ENCODE measurements at regions not wholly inside any gene's neighbourhood (a gene's known extent, or its start where the extent isn't known, plus 50 kb on each side); places are given as distances from the start of the nearest gene placed in this dataset.

DNA sequence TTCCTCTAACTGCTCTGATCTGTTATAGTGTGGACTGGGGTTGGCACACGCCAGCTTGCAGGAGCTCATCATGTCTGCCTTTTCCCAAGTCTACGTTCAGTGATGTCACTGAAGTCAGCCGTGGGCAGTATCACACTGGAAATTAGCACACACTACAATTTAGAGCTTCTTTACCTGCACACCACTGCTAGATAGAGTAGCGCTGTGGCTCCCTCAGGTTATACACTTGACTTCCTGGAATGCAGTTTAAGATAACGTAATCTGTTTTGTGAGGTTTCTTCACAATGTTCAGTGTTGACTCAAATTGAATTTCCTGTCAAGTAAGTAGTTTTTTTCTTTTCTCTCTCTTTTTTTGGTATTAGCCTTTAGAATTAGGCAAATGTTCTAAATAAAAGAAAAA lies 487.2 kb downstream of the DCDC2C start:
- Histone ChIP-seq H2AFZ (ENCODE audit: low read length) (no peak overlapping the region), H4K20me1 (ENCODE audit: insufficient read depth, low read length) (no peaks in the 10 kb centered on the region), H3K79me2 (ENCODE audit: insufficient read depth, low read length) (no peaks in the 10 kb centered on the region), H3K4me3 (ENCODE audit: insufficient read depth, low read length) (no peak overlapping the region), H3K36me3 (ENCODE audit: insufficient read depth, low read length) (no peaks in the 10 kb centered on the region), H3K4me2 (ENCODE audit: insufficient read depth, low read length) (no peak overlapping the region), H3K27ac (ENCODE audit: low read depth, low read length) (no peak overlapping the region), H3K27me3 (ENCODE audit: insufficient read depth, low read length) (no peaks in the 10 kb centered on the region), H3K4me1 (ENCODE audit: insufficient read depth, low read length) (no peaks in the 10 kb centered on the region), H3K9me3 (ENCODE audit: low read depth, low read length) (peaks cover 3% of the 10 kb centered on the region)
- TF ChIP-seq, protein P1, sequence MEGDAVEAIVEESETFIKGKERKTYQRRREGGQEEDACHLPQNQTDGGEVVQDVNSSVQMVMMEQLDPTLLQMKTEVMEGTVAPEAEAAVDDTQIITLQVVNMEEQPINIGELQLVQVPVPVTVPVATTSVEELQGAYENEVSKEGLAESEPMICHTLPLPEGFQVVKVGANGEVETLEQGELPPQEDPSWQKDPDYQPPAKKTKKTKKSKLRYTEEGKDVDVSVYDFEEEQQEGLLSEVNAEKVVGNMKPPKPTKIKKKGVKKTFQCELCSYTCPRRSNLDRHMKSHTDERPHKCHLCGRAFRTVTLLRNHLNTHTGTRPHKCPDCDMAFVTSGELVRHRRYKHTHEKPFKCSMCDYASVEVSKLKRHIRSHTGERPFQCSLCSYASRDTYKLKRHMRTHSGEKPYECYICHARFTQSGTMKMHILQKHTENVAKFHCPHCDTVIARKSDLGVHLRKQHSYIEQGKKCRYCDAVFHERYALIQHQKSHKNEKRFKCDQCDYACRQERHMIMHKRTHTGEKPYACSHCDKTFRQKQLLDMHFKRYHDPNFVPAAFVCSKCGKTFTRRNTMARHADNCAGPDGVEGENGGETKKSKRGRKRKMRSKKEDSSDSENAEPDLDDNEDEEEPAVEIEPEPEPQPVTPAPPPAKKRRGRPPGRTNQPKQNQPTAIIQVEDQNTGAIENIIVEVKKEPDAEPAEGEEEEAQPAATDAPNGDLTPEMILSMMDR (IDR thresholded peaks at IDR 0.05; ENCODE audit: extremely low read depth, low read depth, low read length) = no peak
- DNase-seq (ENCODE audit: insufficient read length, low spot score, missing footprints) = no peak

GRCh38 chr2:4192119-4192518 lies 488.7 kb downstream of the DCDC2C start:
- Histone ChIP-seq H2AFZ (ENCODE audit: low read length) (no peak overlapping the region), H3K27ac (ENCODE audit: low read depth, low read length) (no peak overlapping the region), H3K27me3 (ENCODE audit: insufficient read depth, low read length) (no peaks in the 10 kb centered on the region), H3K36me3 (ENCODE audit: insufficient read depth, low read length) (no peaks in the 10 kb centered on the region), H3K9me3 (ENCODE audit: low read depth, low read length) (peaks cover 3% of the 10 kb centered on the region), H3K4me3 (ENCODE audit: insufficient read depth, low read length) (no peak overlapping the region), H3K79me2 (ENCODE audit: insufficient read depth, low read length) (no peaks in the 10 kb centered on the region), H4K20me1 (ENCODE audit: insufficient read depth, low read length) (no peaks in the 10 kb centered on the region), H3K4me2 (ENCODE audit: insufficient read depth, low read length) (no peak overlapping the region), H3K4me1 (ENCODE audit: insufficient read depth, low read length) (no peaks in the 10 kb centered on the region)
- DNase-seq (ENCODE audit: insufficient read length, low spot score, missing footprints) = peak; percentile 54
- TF ChIP-seq, protein P1 (IDR thresholded peaks at IDR 0.05; ENCODE audit: extremely low read depth, low read depth, low read length) = no peak

- H3K9me3 ChIP-seq (ENCODE audit: low read depth, low read length) = peaks cover 4% of the 10 kb centered on the region
- H3K27ac ChIP-seq (ENCODE audit: low read depth, low read length) = no peak overlapping the region
- no peaks in the 10 kb centered on the region for H3K79me2 ChIP-seq (ENCODE audit: insufficient read depth, low read length)
- H3K27me3 ChIP-seq (ENCODE audit: insufficient read depth, low read length) = no peaks in the 10 kb centered on the region
- H3K4me1 ChIP-seq (ENCODE audit: insufficient read depth, low read length) = no peaks in the 10 kb centered on the region
- no peaks in the 10 kb centered on the region for H4K20me1 ChIP-seq (ENCODE audit: insufficient read depth, low read length)
- H2AFZ ChIP-seq (ENCODE audit: low read length) = no peak overlapping the region
- DNase-seq (ENCODE audit: insufficient read length, low spot score, missing footprints) = no peak
- no peaks in the 10 kb centered on the region for H3K36me3 ChIP-seq (ENCODE audit: insufficient read depth, low read length)
- no peak overlapping the region for H3K4me3 ChIP-seq (ENCODE audit: insufficient read depth, low read length)
- H3K4me2 ChIP-seq (ENCODE audit: insufficient read depth, low read length) = no peak overlapping the region
- TF ChIP-seq, protein P1 (IDR thresholded peaks at IDR 0.05; ENCODE audit: extremely low read depth, low read depth, low read length) = no peak
Observed at GRCh38 chr2:4214444-4215205, 511.2 kb downstream of the DCDC2C start.

DNA sequence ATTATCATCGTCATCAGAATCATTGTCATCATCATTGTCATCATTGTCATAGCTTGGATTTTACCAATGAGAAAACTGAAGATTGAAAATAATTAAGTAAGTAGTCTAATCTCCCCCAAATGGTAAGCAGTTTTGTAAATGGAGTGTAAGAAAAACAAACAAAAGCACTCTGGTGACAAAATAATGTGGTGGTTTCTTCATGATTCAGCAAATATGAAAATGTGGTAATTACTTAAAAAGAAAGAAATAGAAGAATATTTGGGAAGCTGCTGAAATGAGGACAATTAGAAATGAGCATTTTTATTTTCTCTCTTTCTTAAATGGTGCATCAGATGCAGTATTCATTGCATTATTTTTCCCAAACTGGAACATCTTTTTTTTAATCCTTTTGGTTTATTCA lies 514.4 kb downstream of the DCDC2C start:
- H3K4me3 ChIP-seq (ENCODE audit: insufficient read depth, low read length) = no peak overlapping the region
- TF ChIP-seq, protein P1 (IDR thresholded peaks at IDR 0.05; ENCODE audit: extremely low read depth, low read depth, low read length) = no peak
- no peak overlapping the region for H3K4me2 ChIP-seq (ENCODE audit: insufficient read depth, low read length)
- H3K27ac ChIP-seq (ENCODE audit: low read depth, low read length) = no peak overlapping the region
- DNase-seq (ENCODE audit: insufficient read length, low spot score, missing footprints) = no peak
- H4K20me1 ChIP-seq (ENCODE audit: insufficient read depth, low read length) = no peaks in the 10 kb centered on the region
- no peaks in the 10 kb centered on the region for H3K4me1 ChIP-seq (ENCODE audit: insufficient read depth, low read length)
- no peak overlapping the region for H2AFZ ChIP-seq (ENCODE audit: low read length)
- no peaks in the 10 kb centered on the region for H3K27me3 ChIP-seq (ENCODE audit: insufficient read depth, low read length)
- H3K79me2 ChIP-seq (ENCODE audit: insufficient read depth, low read length) = no peaks in the 10 kb centered on the region
- H3K36me3 ChIP-seq (ENCODE audit: insufficient read depth, low read length) = no peaks in the 10 kb centered on the region
- H3K9me3 ChIP-seq (ENCODE audit: low read depth, low read length) = peaks cover 4% of the 10 kb centered on the region
